Neuronal stem cell (in vitro differentiated cells): ENCODE measurements at regions not wholly inside any gene's neighbourhood (a gene's known extent, or its start where the extent isn't known, plus 50 kb on each side); places are given as distances from the start of the nearest gene placed in this dataset.
"Not testable (repeated sequence)": the region's sequence is repeated elsewhere in the genome, so short reads cannot be mapped to it uniquely, and the experiment has no call there.

Source experiments
- DNase-seq: peaks from one replicate; pipeline ENCODE4 v3.0.0-alpha.2; 2013; ENCODE audit warnings: low spot score
- H2AFZ ChIP-seq: one replicate; pipeline ENCODE4 v1.6.1; 2013; ENCODE audit warnings: mild to moderate bottlenecking, low read length, inconsistent platforms
- H2AK5ac ChIP-seq: 2 replicates; pipeline ENCODE4 v1.6.1; 2013; ENCODE audit warnings: low read depth, mild to moderate bottlenecking, inconsistent platforms, low read length, moderate library complexity, mixed read lengths
- H2BK120ac ChIP-seq: 2 replicates; pipeline ENCODE4 v1.6.1; 2013; ENCODE audit warnings: low read depth, mild to moderate bottlenecking, inconsistent platforms, low read length, moderate library complexity, mixed read lengths
- H2BK12ac ChIP-seq: one replicate; pipeline ENCODE4 v1.6.1; 2013; ENCODE audit warnings: low read length, inconsistent platforms
- H2BK15ac ChIP-seq: 2 replicates; pipeline ENCODE4 v1.6.1; 2013; ENCODE audit warnings: mild to moderate bottlenecking, low read length, inconsistent platforms, mixed read lengths
- H2BK5ac ChIP-seq: one replicate; pipeline ENCODE4 v1.6.1; 2013; ENCODE audit warnings: inconsistent platforms, mild to moderate bottlenecking, low read length, moderate library complexity
- H3K14ac ChIP-seq: one replicate; pipeline ENCODE4 v1.6.1; 2013; ENCODE audit warnings: low read length, inconsistent platforms
- H3K18ac ChIP-seq: 2 replicates; pipeline ENCODE4 v1.6.1; 2013; ENCODE audit warnings: low read length, inconsistent platforms
- H3K23ac ChIP-seq: 2 replicates; pipeline ENCODE4 v1.6.1; 2013; ENCODE audit warnings: low read depth, mild to moderate bottlenecking, mixed read lengths, low read length, inconsistent platforms; ENCODE audit not compliant: poor library complexity
- H3K27ac ChIP-seq: replicated peaks from 3 replicates; pipeline ENCODE4 v1.5.1; 2013; ENCODE audit warnings: low read length, inconsistent platforms
- H3K27me3 ChIP-seq, 3 experiments: 2 replicates each; pipeline ENCODE4 v1.6.1; 2013; ENCODE audit warnings: low read length in 3 of 3, mild to moderate bottlenecking in 2 of 3, inconsistent platforms in 1 of 3, low read depth in 1 of 3, mixed read lengths in 1 of 3, moderate library complexity in 1 of 3; ENCODE audit not compliant: control insufficient read depth in 3 of 3, insufficient read depth in 3 of 3
- H3K36me3 ChIP-seq, 2 donors: replicated peaks in 1 of 2; 2 replicates each; pipeline ENCODE4 v1.6.1; 2013; ENCODE audit warnings: low read length in 2 of 2; ENCODE audit not compliant: control insufficient read depth in 2 of 2, insufficient read depth in 2 of 2
- H3K4ac ChIP-seq: 2 replicates; pipeline ENCODE4 v1.6.1; 2013; ENCODE audit warnings: inconsistent platforms, mild to moderate bottlenecking, low read length, moderate library complexity
- H3K4me1 ChIP-seq, 2 donors: 1 replicate in 1 of 2; 2 replicates in 1 of 2; pipeline ENCODE4 v1.6.1; 2013; ENCODE audit warnings: low read length in 2 of 2, low read depth in 1 of 2; ENCODE audit not compliant: control insufficient read depth in 2 of 2, insufficient read depth in 1 of 2
- H3K4me2 ChIP-seq: one replicate; pipeline ENCODE4 v1.6.1; 2013; ENCODE audit warnings: mild to moderate bottlenecking, low read length, inconsistent platforms; ENCODE audit not compliant: insufficient read depth, poor library complexity, severe bottlenecking
- H3K4me3 ChIP-seq, 2 donors: 2 replicates each; pipeline ENCODE4 v1.5.1; 2013; ENCODE audit warnings: low read length in 2 of 2, mild to moderate bottlenecking in 2 of 2, inconsistent platforms in 1 of 2, moderate library complexity in 1 of 2
- H3K79me1 ChIP-seq: one replicate; pipeline ENCODE4 v1.6.1; 2013; ENCODE audit warnings: low read depth, mild to moderate bottlenecking, inconsistent platforms, low read length, moderate library complexity
- H3K9ac ChIP-seq: one replicate; pipeline ENCODE4 v1.6.1; 2013; ENCODE audit warnings: mild to moderate bottlenecking, low read depth, low read length, inconsistent platforms; ENCODE audit not compliant: poor library complexity
- H3K9me3 ChIP-seq, 2 donors: replicated peaks in 1 of 2; 2 replicates each; pipeline versions ENCODE3 to v1.6.1; 2013; ENCODE audit warnings: low read length in 2 of 2, mild to moderate bottlenecking in 2 of 2, inconsistent platforms in 1 of 2, low read depth in 1 of 2, mixed read lengths in 1 of 2, moderate library complexity in 1 of 2; ENCODE audit not compliant: control insufficient read depth in 2 of 2, insufficient read depth in 1 of 2
- H4K8ac ChIP-seq: one replicate; pipeline ENCODE4 v1.6.1; 2013; ENCODE audit warnings: low read depth, mild to moderate bottlenecking, inconsistent platforms, low read length, moderate library complexity
- H4K91ac ChIP-seq: one replicate; pipeline ENCODE4 v1.6.1; 2013; ENCODE audit warnings: low read length, low read depth, mild to moderate bottlenecking, inconsistent platforms; ENCODE audit not compliant: poor library complexity
- WGBS, 2 donors: extraction: QIAGEN DNeasy Blood & Tissue Kit; methylation state at CpG; one replicate each; pipeline ENCODE4 v1.1.7; 2013; ENCODE audit warnings: missing lambda C conversion rate in 2 of 2, mixed read lengths in 1 of 2; ENCODE audit not compliant: insufficient read length in 2 of 2, insufficient replicate concordance in 1 of 2; ENCODE audit errors: extremely low coverage in 2 of 2; 5-methylcytosine and 5-hydroxymethylcytosine counted together

DNA sequence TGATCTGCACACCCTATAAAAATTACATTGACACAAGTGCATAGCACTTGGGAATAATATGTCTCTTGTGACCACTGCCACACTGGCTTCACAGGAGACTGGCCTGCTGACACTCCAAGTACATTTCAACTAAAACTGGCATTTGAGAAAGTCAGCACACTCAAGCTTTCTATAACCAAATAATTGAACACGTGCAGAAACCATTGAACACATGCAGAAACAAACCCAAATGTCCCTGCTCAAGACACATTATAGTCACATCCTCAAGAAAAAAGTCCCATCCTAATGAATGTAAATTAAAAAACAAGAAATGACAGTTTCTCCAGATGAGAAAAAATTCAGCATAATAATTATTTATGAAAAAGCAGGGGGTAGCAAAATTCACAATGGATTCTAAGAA, 1859.1 kb upstream of the PCDH20 start:
- no peak overlapping the region for H4K91ac ChIP-seq
- no peak overlapping the region for H3K4ac ChIP-seq
- no peak overlapping the region for H2AK5ac ChIP-seq
- no peak overlapping the region for H3K23ac ChIP-seq
- H2AFZ ChIP-seq = no peak overlapping the region
- H3K4me1 ChIP-seq = no peaks in the 10 kb centered on the region
- H3K36me3 ChIP-seq = no peaks in the 10 kb centered on the region
- no peak overlapping the region for H2BK12ac ChIP-seq
- H3K4me3 ChIP-seq = no peak overlapping the region
- no peak overlapping the region for H3K14ac ChIP-seq
- no peak overlapping the region for H3K4me2 ChIP-seq
- H2BK15ac ChIP-seq = no peak overlapping the region
- no peaks in the 10 kb centered on the region for H3K79me1 ChIP-seq
- H3K9ac ChIP-seq = no peak overlapping the region
- no peaks in the 10 kb centered on the region for H3K27me3 ChIP-seq
- H3K27ac ChIP-seq = no peak overlapping the region
- H3K9me3 ChIP-seq = no peaks in the 10 kb centered on the region
- WGBS, 2 donors = no CpG with 5 or more reads among the region's 1 CpG
- DNase-seq = no peak
- H3K18ac ChIP-seq = no peak overlapping the region
- no peak overlapping the region for H2BK120ac ChIP-seq
- no peak overlapping the region for H4K8ac ChIP-seq
- H2BK5ac ChIP-seq = no peak overlapping the region

DNA sequence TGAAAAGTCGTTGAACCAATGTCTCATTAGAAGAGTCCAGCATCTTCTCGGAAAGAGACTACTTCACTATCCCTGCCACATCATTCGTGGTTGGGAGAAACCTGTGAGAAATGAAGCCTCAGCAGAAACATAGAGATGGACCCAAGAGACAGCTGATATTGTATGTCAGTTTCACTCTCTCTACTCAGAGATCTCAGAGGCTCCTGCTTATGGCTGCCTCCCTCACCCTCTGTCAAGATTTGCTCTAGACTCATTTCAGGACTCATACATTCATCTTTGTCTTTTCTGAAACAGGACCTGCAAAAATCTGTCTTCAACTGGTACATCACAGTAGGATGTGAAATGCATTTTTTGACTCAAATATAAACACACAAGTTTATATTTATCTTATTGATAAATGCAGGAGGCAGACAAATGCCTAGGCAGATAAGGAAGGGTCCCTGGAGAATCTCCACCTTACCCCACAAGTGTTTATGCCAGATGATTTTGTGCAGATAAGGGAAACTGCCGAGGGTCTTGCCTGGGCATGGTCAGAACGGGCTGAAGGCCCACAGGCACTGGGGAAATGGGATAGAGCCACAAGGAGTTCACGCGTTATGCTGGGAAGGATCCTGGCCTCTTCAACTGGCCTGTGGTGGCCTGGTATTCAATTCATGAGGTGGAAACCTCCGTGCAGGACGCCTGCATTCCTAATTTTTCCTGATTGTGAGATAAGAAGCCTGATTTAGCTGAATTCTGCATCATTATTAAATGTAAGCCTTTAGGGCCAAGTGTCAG, 1834.0 kb upstream of the PCDH20 start:
- no peak overlapping the region for H3K4me3 ChIP-seq
- H4K8ac ChIP-seq = no peak overlapping the region
- H2BK12ac ChIP-seq = no peak overlapping the region
- H3K18ac ChIP-seq = no peak overlapping the region
- no peak overlapping the region for H3K4me2 ChIP-seq
- H3K27ac ChIP-seq = no peak overlapping the region
- no peak overlapping the region for H3K23ac ChIP-seq
- DNase-seq = no peak
- no peak overlapping the region for H4K91ac ChIP-seq
- H2AK5ac ChIP-seq = no peak overlapping the region
- H3K27me3 ChIP-seq = no peaks in the 10 kb centered on the region
- peak overlapping the region; percentile 45 for H2AFZ ChIP-seq
- peaks cover 0 to under 1% of the 10 kb centered on the region in 2 donors for H3K9me3 ChIP-seq
- no peak overlapping the region for H2BK15ac ChIP-seq
- H3K79me1 ChIP-seq = no peaks in the 10 kb centered on the region
- no peak overlapping the region for H2BK5ac ChIP-seq
- H3K14ac ChIP-seq = no peak overlapping the region
- H3K4ac ChIP-seq = no peak overlapping the region
- no peak overlapping the region for H3K9ac ChIP-seq
- no peaks in the 10 kb centered on the region for H3K4me1 ChIP-seq
- H2BK120ac ChIP-seq = no peak overlapping the region
- WGBS, 2 donors = no CpG with 5 or more reads among the region's 9 CpGs
- no peaks in the 10 kb centered on the region for H3K36me3 ChIP-seq

DNA sequence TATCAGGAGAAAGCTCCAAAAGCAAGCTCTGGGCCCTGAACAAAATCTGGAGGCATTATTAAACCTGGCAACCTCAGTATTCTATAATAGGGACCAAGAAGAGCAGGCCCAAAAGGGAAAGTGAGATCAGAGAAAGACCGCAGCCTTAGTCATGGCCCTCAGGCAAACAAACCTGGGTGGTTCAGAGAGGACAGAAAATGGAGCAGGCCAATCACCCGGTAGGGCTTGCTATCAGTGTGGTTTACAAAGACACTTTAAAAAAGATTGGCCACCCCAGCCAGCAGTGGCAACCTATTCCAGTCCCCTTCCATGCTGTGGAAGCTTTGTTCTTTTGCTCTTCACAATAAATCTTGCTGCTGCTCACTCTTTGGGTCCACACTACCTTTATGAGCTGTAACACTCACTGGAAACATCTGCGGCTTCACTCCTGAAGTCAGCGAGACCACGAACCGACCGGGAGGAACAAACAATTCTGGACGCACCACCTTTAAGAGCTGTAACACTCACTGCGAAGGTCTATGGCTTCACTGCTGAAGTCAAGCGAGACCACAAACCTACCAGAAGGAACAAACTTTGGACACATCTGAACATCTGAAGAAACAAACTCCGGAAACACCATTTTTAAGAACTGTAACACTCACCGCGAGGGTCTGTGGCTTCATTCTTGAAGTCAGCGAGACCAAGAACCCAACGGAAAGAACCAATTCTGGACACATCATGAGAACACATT, 1821.2 kb upstream of the PCDH20 start:
- H3K27ac ChIP-seq, H4K8ac ChIP-seq, H2AK5ac ChIP-seq, H3K14ac ChIP-seq, H2BK12ac ChIP-seq, H2BK120ac ChIP-seq, H4K91ac ChIP-seq, H2AFZ ChIP-seq, H2BK5ac ChIP-seq, DNase-seq, H3K9ac ChIP-seq, H3K27me3 ChIP-seq, H3K4me1 ChIP-seq, H3K23ac ChIP-seq, H3K79me1 ChIP-seq, H2BK15ac ChIP-seq, H3K9me3 ChIP-seq, H3K4me2 ChIP-seq, H3K4ac ChIP-seq, H3K18ac ChIP-seq, H3K36me3 ChIP-seq, H3K4me3 ChIP-seq: not testable (repeated sequence)
- WGBS, 2 donors = no CpG with 5 or more reads among the region's 15 CpGs

DNA sequence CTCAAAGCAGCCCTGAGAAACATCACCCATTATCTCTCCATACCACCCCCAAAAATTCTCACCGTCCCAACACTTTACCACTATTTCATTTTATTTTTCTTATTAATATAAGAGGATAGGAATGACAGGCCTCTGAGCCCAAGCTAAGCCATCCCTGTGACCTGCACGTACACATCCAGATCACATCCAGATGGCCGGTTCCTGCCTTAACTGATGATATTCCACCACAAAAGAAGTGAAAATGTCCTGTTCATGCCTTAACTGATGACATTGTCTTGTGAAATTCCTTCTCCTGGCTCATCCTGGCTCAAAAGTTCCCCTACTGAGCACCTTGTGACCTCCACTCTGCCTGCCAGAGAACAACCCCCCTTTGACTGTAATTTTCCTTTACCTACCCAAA, 1802.9 kb upstream of the PCDH20 start:
- H3K27me3 ChIP-seq, H2BK120ac ChIP-seq, H2BK15ac ChIP-seq, H3K36me3 ChIP-seq, DNase-seq, H4K8ac ChIP-seq, H3K9ac ChIP-seq, H3K4ac ChIP-seq, H2BK12ac ChIP-seq, H3K18ac ChIP-seq, H3K14ac ChIP-seq, H2BK5ac ChIP-seq, H3K9me3 ChIP-seq, H2AFZ ChIP-seq, H3K79me1 ChIP-seq, H3K4me3 ChIP-seq, H4K91ac ChIP-seq, H3K27ac ChIP-seq, H3K4me1 ChIP-seq, H3K23ac ChIP-seq, H3K4me2 ChIP-seq, H2AK5ac ChIP-seq: not testable (repeated sequence)
- WGBS, 2 donors = no CpG with 5 or more reads among the region's 3 CpGs
